HT1080 (cell line): ENCODE measurements at regions not wholly inside any gene's neighbourhood (a gene's known extent, or its start where the extent isn't known, plus 50 kb on each side); places are given as distances from the start of the nearest gene placed in this dataset.
"Not testable (repeated sequence)": the region's sequence is repeated elsewhere in the genome, so short reads cannot be mapped to it uniquely, and the experiment has no call there.

ENCODE experiments used
- DNase-seq: peaks from one replicate; pipeline ENCODE4 v3.0.0-alpha.2; 2015; ENCODE audit warnings: low read depth

DNA sequence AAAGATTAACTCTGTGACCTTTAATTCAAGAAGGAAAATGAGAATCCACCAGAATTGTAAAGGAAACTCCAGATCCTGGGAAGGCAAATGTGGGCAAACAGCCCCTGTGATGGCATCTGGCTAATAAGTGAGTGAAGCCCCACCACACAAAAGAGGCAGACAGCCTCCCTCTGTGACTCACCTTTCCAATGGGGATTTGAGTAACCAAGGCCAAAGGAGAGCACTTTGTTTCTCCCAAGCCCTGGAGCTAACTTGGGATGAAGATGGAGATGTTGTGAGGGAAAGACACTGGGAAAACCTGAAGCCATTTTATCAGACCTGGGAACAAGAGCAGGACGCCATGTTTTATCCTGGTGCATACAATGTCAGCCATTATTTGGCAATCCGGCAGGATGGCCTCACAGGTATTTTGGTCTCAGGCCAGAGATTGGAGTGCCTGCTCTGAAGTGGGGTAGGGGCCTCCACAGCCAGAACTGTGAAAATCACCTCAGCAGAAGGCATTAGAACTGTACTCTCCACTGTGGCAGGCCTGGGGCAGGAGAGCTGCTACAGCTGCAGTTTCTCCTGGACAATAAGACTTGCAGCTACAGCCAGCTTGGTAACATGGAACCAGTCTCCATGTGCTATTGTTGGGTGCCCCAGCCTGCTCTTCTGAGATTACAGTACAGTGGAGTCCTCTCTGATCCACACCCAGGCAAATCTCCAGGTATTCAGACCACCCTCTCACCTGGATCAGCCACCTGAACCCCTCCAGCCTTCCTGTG is 96.6 kb upstream of the PCED1B start:
- no peak for DNase-seq

GRCh38 chr12:46983393-46983793 is 96.0 kb upstream of the PCED1B start:
- no peak for DNase-seq

GRCh38 chr12:46983959-46984841 is 95.2 kb upstream of the PCED1B start:
- peak; percentile 64 for DNase-seq

GRCh38 chr12:46985816-46986215 is 93.6 kb upstream of the PCED1B start:
- no peak for DNase-seq

GRCh38 chr12:46988122-46988521 is 91.3 kb upstream of the PCED1B start:
- DNase-seq, result not testable (repeated sequence)

GRCh38 chr12:46990211-46990610 is 89.2 kb upstream of the PCED1B start:
- DNase-seq, result no peak

DNA sequence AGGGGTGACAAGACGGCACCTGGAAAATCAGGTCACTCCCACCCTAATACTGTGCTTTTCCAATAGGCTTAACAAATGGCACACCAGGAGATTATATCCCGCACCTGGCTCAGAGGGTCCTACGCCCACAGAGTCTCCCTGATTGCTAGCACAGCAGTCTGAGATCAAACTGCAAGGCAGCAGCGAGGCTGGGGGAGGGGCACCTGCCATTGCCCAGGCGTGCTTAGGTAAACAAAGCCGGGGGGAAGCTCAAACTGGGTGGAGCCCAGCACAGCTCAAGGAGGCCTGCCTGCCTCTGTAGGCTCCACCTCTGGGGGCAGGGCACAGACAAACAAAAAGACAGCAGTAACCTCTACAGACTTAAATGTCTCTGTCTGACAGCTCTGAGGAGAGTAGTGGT is 87.4 kb upstream of the PCED1B start:
- DNase-seq, result not testable (repeated sequence)

GRCh38 chr12:46998811-46999368 is 80.5 kb upstream of the PCED1B start:
- DNase-seq, result peak; percentile 71

DNA sequence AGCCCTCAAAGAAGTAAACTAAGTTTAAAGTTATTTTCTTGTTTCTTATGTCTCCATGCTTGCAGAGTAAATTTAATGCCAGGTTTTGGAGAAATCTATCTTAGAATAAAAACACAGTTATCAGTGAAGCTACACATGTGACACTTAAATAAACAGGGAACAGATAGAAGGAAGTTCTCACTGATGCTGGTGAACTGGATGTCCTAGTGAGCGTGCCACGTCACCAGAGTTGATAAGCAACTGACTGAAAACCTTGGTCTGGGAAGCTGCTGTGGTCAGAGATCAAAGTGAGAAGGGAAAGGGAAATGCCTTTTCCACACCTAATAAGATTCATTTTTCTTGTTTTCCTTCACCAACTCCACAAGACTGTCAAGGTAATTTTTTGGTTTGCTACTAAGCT is 74.8 kb upstream of the PCED1B start:
- no peak for DNase-seq

DNA sequence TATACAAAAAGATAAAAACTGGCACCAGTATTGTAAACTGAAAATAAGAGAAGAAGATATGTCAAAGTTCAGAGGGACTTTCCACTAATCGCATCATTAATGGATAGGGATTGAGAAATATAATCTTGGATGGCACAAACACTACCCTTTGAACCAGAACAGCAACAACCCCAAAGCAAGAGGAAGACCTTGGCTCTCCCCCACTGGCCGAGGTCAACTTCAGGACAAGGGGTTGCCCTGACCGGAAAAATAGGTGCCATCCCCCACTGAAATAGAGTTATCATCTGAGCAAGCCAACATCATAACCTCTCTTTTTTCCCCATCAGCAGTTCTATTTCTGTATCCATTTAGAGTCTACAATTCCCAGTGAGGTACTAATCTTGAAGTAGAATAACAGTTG is 72.4 kb upstream of the PCED1B start:
- no peak for DNase-seq

GRCh38 chr12:47012552-47012951 is 66.9 kb upstream of the PCED1B start:
- no peak for DNase-seq

- DNase-seq, result peak; percentile 93
Measured at GRCh38 chr12:47014474-47014873, 64.9 kb upstream of the PCED1B start.

GRCh38 chr12:47015381-47015780 is 64.0 kb upstream of the PCED1B start:
- no peak for DNase-seq

DNA sequence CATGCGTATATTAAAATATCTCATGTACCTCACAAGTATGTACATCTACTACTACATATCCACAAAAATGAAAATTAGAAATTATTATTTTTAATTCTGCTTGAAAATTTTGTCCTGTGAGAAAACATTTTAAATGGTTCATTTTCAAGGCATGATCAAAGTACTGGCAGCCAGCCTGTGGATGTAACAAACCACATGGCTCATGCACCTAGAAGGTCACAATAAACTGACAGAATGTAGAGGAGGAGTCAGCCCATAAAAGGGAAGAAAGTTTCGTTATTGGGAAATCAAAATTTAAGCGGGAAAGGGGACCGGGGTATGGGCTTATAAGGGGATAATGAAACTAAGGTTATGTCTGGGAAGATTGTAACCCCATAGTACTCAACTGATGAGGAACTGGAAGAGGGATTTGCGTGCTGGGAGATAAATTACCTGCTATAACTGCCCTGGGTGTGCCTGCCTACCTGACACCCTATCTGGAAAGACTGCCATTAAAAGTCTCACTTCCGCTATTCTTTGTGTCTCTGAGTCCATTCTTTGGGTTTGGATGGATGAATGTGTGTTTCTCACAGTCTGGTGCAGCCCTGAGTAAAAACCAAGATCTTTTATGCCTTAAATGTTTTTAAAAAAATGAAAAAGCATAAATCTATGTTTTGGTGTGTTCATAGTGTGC is 62.2 kb upstream of the PCED1B start:
- no peak for DNase-seq

- peak; percentile 82 for DNase-seq
Measured at GRCh38 chr12:47017901-47018475, 61.4 kb upstream of the PCED1B start.

DNA sequence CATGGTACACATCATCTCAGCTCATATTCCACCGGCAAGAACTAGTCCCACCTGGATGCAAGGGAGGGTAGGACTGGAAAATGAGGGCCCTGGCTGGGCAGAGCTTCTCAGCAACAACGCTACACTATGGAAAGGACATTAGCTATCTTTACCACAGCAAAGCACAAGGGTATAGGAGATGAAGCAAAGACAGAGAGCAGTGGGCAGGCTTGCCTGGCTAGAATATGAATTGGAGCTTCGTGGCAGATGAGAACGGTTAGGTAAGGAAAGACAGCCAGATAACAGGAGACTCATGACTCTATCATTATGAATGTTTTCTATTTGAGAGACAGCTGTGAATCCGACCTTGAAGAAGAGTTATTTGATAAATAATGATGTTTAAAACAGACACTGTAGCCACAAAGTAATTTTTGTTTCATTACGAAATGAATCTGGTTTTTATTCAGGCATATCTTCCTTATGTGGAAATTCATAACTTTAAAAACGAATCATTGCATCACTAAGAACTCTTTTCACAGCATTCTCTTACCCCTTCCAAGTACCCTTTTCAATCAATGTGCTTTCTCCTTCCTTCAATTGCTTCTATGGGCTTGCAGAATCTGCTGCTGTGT is 59.1 kb upstream of the PCED1B start:
- DNase-seq, result no peak

- peak; percentile 89 for DNase-seq
Measured at GRCh38 chr12:47021298-47021697, 58.1 kb upstream of the PCED1B start.

DNA sequence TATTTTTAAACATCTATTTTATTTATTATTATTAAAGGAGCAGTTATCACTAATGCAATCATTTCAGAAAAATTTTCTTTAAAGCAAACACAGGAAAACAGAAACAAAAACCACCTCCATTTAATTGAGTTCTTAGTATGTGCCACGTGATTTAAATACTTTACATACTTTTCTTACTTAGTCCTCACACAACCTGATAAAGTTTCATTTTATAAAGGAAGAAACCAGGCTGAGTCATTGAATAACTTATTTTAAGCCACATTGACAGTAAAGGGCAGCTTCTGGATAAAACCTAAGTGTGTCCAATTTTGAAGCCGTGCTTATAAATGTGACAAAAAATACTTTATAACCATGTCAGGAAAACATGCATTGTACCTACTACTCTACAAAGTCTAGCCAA is 57.1 kb upstream of the PCED1B start:
- DNase-seq, result peak; percentile 83

DNA sequence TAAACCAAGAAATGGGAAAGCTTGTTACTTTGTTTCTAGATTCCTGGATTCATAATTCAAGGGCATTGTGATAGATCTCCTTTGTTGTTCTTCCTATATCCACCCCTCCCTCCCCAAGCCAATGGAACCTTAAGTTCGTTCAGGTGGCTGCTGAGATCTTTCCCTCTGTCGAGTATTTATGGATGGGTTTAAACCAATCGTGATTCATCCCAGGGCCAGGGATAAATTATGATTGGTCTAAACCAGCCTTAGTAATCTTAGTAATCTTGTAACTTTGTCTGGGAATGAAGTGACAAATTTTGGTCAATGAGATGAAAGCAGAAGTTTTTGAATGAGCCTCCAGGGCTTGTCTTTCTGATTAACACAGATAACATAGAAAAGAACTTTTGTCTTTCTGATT is 56.1 kb upstream of the PCED1B start:
- no peak for DNase-seq

GRCh38 chr12:47023953-47024352 is 55.5 kb upstream of the PCED1B start:
- DNase-seq, result no peak

GRCh38 chr12:47024463-47024862 is 55.0 kb upstream of the PCED1B start:
- no peak for DNase-seq
